Neural progenitor cell (in vitro differentiated cells): ENCODE measurements at regions not wholly inside any gene's neighbourhood (a gene's known extent, or its start where the extent isn't known, plus 50 kb on each side); places are given as distances from the start of the nearest gene placed in this dataset.

Experiments used
- DNase-seq: peaks from one replicate; pipeline ENCODE4 v3.0.0-alpha.2; 2016; ENCODE audit warnings: low spot score
- H2AFZ ChIP-seq: fragments of 200-600 bp; sonication (generic); replicated peaks from 2 replicates; pipeline ENCODE4 v1.6.1; 2016; ENCODE audit warnings: antibody characterized with exemption
- H3F3A ChIP-seq: fragments of 200-600 bp; sonication (generic); 2 replicates; pipeline ENCODE4 v1.6.1; 2016; ENCODE audit warnings: antibody characterized with exemption, low read depth
- H3K27ac ChIP-seq: fragments of 200-600 bp; sonication (generic); 2 replicates; pipeline ENCODE4 v1.5.1; 2016; ENCODE audit warnings: mild to moderate bottlenecking
- H3K27me3 ChIP-seq: fragments of 200-600 bp; sonication (generic); 2 replicates; pipeline ENCODE4 v1.6.1; 2016; ENCODE audit warnings: mild to moderate bottlenecking, moderate library complexity
- H3K36me3 ChIP-seq: fragments of 200-600 bp; sonication (generic); 2 replicates; pipeline ENCODE4 v1.5.1; 2016
- H3K4me1 ChIP-seq: fragments of 200-600 bp; sonication (generic); 2 replicates; pipeline ENCODE4 v1.6.1; 2016; ENCODE audit warnings: mixed run types
- H3K4me2 ChIP-seq: fragments of 200-600 bp; sonication (generic); 2 replicates; pipeline ENCODE4 v1.6.1; 2016
- H3K4me3 ChIP-seq: fragments of 200-600 bp; sonication (generic); 2 replicates; pipeline ENCODE4 v1.5.1; 2016
- H3K79me2 ChIP-seq: fragments of 200-600 bp; sonication (generic); 2 replicates; pipeline ENCODE4 v1.6.1; 2016; ENCODE audit warnings: low read depth
- H3K9ac ChIP-seq: fragments of 200-600 bp; sonication (generic); 2 replicates; pipeline ENCODE4 v1.6.1; 2016
- H3K9me3 ChIP-seq: fragments of 200-600 bp; sonication (generic); 2 replicates; pipeline ENCODE4 v1.5.1; 2016; ENCODE audit warnings: low read depth
- H4K20me1 ChIP-seq: fragments of 200-600 bp; sonication (generic); 2 replicates; pipeline ENCODE4 v1.6.1; 2016; ENCODE audit warnings: low read depth
- H3K27ac Mint-ChIP-seq: 3 replicates; pipeline ENCODE4 v1.8.0; 2021; ENCODE audit warnings: mixed read lengths
- H3K27me3 Mint-ChIP-seq: 2 replicates; pipeline ENCODE4 v1.8.0; 2022; ENCODE audit warnings: low read depth, mild to moderate bottlenecking, inconsistent platforms, moderate library complexity, mixed read lengths; ENCODE audit not compliant: insufficient read depth
- H3K36me3 Mint-ChIP-seq: 3 replicates; pipeline ENCODE4 v1.8.0; 2021; ENCODE audit warnings: mixed read lengths
- H3K4me1 Mint-ChIP-seq: 3 replicates; pipeline ENCODE4 v1.8.0; 2021; ENCODE audit warnings: mixed read lengths
- H3K4me3 Mint-ChIP-seq: 3 replicates; pipeline ENCODE4 v1.8.0; 2021; ENCODE audit warnings: mild to moderate bottlenecking, moderate library complexity, mixed read lengths
- H3K9me3 Mint-ChIP-seq: 3 replicates; pipeline ENCODE4 v1.8.0; 2020; ENCODE audit warnings: mixed read lengths
- CTCF ChIP-seq: fragments of 200-600 bp; sonication (generic); IDR thresholded peaks from 2 replicates; pipeline ENCODE4 v1.5.1; 2017; ENCODE audit warnings: antibody characterized with exemption, mild to moderate bottlenecking
- EZH2 ChIP-seq: fragments of 200-600 bp; sonication (generic); IDR thresholded peaks from 2 replicates; pipeline ENCODE4 v1.6.1; 2017; ENCODE audit warnings: antibody characterized with exemption, mild to moderate bottlenecking, moderate library complexity
- EZH2phosphoT487 ChIP-seq: fragments of 200-600 bp; sonication (generic); IDR thresholded peaks from 2 replicates; pipeline ENCODE4 v1.6.1; 2017; ENCODE audit warnings: antibody characterized with exemption

- peaks cover 28% of the 10 kb centered on the region for H3K4me1 ChIP-seq
- no peaks in the 10 kb centered on the region for H3K9me3 Mint-ChIP-seq
- peaks cover under 1% of the 10 kb centered on the region for H3K4me1 Mint-ChIP-seq
These were observed 126.6 kb upstream of the LRIG3 start for GRCh38 chr12:59046763-59047534.

DNA sequence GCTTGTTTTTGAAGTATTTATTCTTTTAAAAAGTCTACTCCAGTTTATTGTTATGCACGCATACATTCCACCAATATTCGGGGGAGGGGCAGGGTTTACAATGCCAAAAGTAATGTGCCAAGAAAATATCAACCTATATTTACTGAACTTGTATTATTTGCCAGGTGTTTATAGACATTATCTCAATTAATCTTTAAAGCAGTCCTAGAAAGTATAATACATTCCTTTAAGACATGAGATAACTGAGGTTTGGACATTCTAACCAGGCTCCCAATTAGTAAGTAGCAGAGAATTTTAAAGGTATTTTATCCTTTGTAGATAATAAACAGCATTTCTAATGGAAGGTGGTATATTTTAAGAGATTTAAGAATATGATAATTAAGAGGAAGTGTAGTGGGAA, 124.5 kb upstream of the LRIG3 start:
- Histone ChIP-seq H3K27ac (no peak overlapping the region), H4K20me1 (no peaks in the 10 kb centered on the region), H3K4me1 (peaks cover 47% of the 10 kb centered on the region), H3K4me3 (no peak overlapping the region), H3F3A (peaks cover 36% of the 10 kb centered on the region), H2AFZ (no peak overlapping the region), H3K79me2 (no peaks in the 10 kb centered on the region), H3K9ac (no peak overlapping the region), H3K36me3 (no peaks in the 10 kb centered on the region), H3K9me3 (no peaks in the 10 kb centered on the region), H3K27me3 (no peaks in the 10 kb centered on the region), H3K4me2 (no peak overlapping the region)
- Mint-ChIP-seq H3K36me3 (no peaks in the 10 kb centered on the region), H3K27ac (no peak overlapping the region), H3K27me3 (no peaks in the 10 kb centered on the region), H3K4me3 (no peak overlapping the region), H3K9me3 (no peaks in the 10 kb centered on the region), H3K4me1 (peaks cover 17% of the 10 kb centered on the region)
- TF ChIP-seq CTCF = no peak
- TF ChIP-seq EZH2phosphoT487 = no peak
- TF ChIP-seq EZH2 = no peak
- DNase-seq = no peak

More at GRCh38 chr12:59046763-59047534, 126.6 kb upstream of the LRIG3 start:
- H3K36me3 ChIP-seq = no peaks in the 10 kb centered on the region
- no peak overlapping the region for H3K4me3 ChIP-seq
- peaks cover 14% of the 10 kb centered on the region for H3F3A ChIP-seq
- Mint-ChIP-seq H3K36me3 (no peaks in the 10 kb centered on the region), H3K27ac (no peak overlapping the region), H3K27me3 (no peaks in the 10 kb centered on the region), H3K4me3 (no peak overlapping the region)
- no peaks in the 10 kb centered on the region for H3K9me3 ChIP-seq
- H4K20me1 ChIP-seq = no peaks in the 10 kb centered on the region
- no peak overlapping the region for H3K9ac ChIP-seq
- TF ChIP-seq EZH2 (no peak), CTCF (no peak), EZH2phosphoT487 (no peak)
- no peaks in the 10 kb centered on the region for H3K27me3 ChIP-seq
- DNase-seq = no peak
- H3K79me2 ChIP-seq = no peaks in the 10 kb centered on the region
- H3K4me2 ChIP-seq = no peak overlapping the region
- no peak overlapping the region for H3K27ac ChIP-seq
- peak overlapping the region; percentile 0 for H2AFZ ChIP-seq

DNA sequence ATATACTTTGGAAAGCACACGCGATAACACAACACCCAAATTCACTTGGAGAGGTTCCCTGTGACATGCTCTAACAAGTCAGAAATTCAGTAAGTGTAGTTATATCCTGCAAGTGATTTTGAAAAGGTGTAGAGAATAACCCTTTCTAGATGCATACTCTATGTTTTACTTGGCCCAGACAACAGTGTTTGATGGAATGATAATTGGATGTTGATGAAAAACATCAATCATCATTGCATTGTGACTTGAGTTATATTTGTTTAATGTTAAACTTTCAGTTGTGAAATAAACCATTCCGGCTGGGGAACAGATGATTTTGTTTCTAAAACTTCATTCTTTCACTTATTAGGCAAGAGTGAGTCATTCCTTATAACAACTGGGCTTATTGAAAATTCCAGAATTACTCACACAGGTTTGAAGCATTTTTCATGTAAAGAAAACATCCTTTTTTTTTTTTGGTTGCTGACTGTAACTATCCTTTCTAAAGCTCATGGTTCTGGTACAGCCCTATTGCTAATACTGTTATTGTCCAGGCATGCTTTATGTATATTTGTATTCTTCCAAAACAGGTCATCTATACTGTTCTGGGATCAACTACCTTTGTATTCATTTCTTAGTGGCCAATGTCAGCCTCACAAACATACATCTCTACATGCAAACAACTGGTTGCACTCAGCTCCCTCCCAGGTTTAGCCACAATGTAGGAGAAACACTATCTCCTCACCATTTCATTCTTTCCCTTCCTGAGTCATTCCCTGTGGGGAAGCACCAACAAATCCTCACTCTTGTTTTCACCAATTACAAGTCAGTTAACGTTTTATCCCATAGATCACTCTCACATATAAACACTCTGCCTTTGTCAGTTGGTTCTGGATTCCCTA, 121.2 kb upstream of the LRIG3 start:
- Histone ChIP-seq H3K27me3 (no peaks in the 10 kb centered on the region), H3K4me2 (peak overlapping the region; percentile 59), H4K20me1 (no peaks in the 10 kb centered on the region), H3K27ac (peak overlapping the region; percentile 95), H3K79me2 (no peaks in the 10 kb centered on the region), H2AFZ (no peak overlapping the region), H3F3A (peaks cover 49% of the 10 kb centered on the region), H3K9me3 (no peaks in the 10 kb centered on the region), H3K9ac (no peak overlapping the region), H3K4me1 (peaks cover 62% of the 10 kb centered on the region), H3K36me3 (no peaks in the 10 kb centered on the region), H3K4me3 (peak overlapping the region; percentile 7)
- Mint-ChIP-seq H3K4me3 (no peak overlapping the region), H3K27me3 (no peaks in the 10 kb centered on the region), H3K9me3 (no peaks in the 10 kb centered on the region), H3K4me1 (peaks cover 20% of the 10 kb centered on the region), H3K27ac (peak overlapping the region; percentile 91), H3K36me3 (no peaks in the 10 kb centered on the region)
- no peak for DNase-seq
- TF ChIP-seq CTCF (no peak), EZH2 (no peak), EZH2phosphoT487 (no peak)
